B cell (primary cell): ENCODE measurements at regions not wholly inside any gene's neighbourhood (a gene's known extent, or its start where the extent isn't known, plus 50 kb on each side); places are given as distances from the start of the nearest gene placed in this dataset.
"Not testable (repeated sequence)": the region's sequence is repeated elsewhere in the genome, so short reads cannot be mapped to it uniquely, and the experiment has no call there.

ENCODE experiments used
- ATAC-seq: fragments of 200-7000 bp; cut with Tn5 transposase; one replicate; pipeline ENCODE4 v1.10.0; 2021; ENCODE audit warnings: low read depth, mild to moderate bottlenecking, moderate number of reproducible peaks, moderate library complexity
- CTCF ChIA-PET: fragments of 350-600 bp; sonication (Branson Sonifier 250); formaldehyde crosslinking; loops from one replicate; lab custom pipeline; 2021; ENCODE audit warnings: antibody characterized with exemption, inconsistent platforms; lab: Charles Lee
- POLR2A ChIA-PET: fragments of 350-600 bp; sonication (Branson Sonifier 250); formaldehyde crosslinking; loops from one replicate; lab custom pipeline; 2021; ENCODE audit warnings: antibody characterized with exemption; lab: Charles Lee
- DNase-seq: peaks from one replicate; pipeline ENCODE4 v3.0.0; 2013
- H2AFZ ChIP-seq: 2 replicates; pipeline ENCODE4 v1.6.1; 2012; ENCODE audit warnings: mild to moderate bottlenecking, low read depth, low read length; ENCODE audit not compliant: insufficient read depth, poor library complexity, severe bottlenecking
- H3K27ac ChIP-seq, 2 donors: 1 replicate in 1 of 2; 2 replicates in 1 of 2; pipeline ENCODE4 v1.5.1; 2012 to 2013; ENCODE audit warnings: low read length in 2 of 2, mild to moderate bottlenecking in 2 of 2, moderate library complexity in 1 of 2
- H3K27me3 ChIP-seq, 4 experiments: fragments of 200-600 bp in 1 of 4; sonication (generic) in 1 of 4; replicated peaks in 1 of 4; 1 replicate in 2 of 4; 2 replicates in 2 of 4; pipeline versions ENCODE4 v1.6.1 to v1.7.0; 2013 to 2016; ENCODE audit warnings: low read length in 3 of 4, mild to moderate bottlenecking in 2 of 4, mixed read lengths in 1 of 4, moderate library complexity in 1 of 4; ENCODE audit not compliant: insufficient read depth in 4 of 4, control insufficient read depth in 3 of 4; ENCODE audit errors: control extremely low read depth in 1 of 4
- H3K36me3 ChIP-seq, 2 experiments: replicated peaks in 1 of 2; 1 replicate in 1 of 2; 2 replicates in 1 of 2; pipeline versions ENCODE4 v1.6.1 to v1.7.1; 2013; ENCODE audit warnings: low read length in 1 of 2; ENCODE audit not compliant: insufficient read depth in 2 of 2, control insufficient read depth in 1 of 2; ENCODE audit errors: control extremely low read depth in 1 of 2, extremely low read depth in 1 of 2
- H3K4me1 ChIP-seq, 2 donors: fragments of 200-600 bp in 1 of 2; sonication (generic) in 1 of 2; 1 replicate in 1 of 2; 2 replicates in 1 of 2; pipeline versions ENCODE4 v1.5.1 to v1.6.1; 2013 to 2017; ENCODE audit warnings: low read length in 2 of 2; ENCODE audit not compliant: control insufficient read depth in 2 of 2, insufficient read depth in 2 of 2
- H3K4me2 ChIP-seq: replicated peaks from 2 replicates; pipeline ENCODE3; 2012; ENCODE audit warnings: mild to moderate bottlenecking, low read depth, low read length; ENCODE audit not compliant: poor library complexity, severe bottlenecking
- H3K4me3 ChIP-seq, 5 experiments: fragments of 200-600 bp in 1 of 5; sonication (generic) in 1 of 5; 1 replicate in 3 of 5; 2 replicates in 2 of 5; pipeline versions ENCODE4 v1.5.1 to v1.7.0; 2011 to 2016; ENCODE audit warnings: low read length in 4 of 5, mild to moderate bottlenecking in 4 of 5, low read depth in 2 of 5, control low read depth in 1 of 5, moderate library complexity in 1 of 5; ENCODE audit not compliant: insufficient read depth in 1 of 5; ENCODE audit errors: control extremely low read depth in 1 of 5, extremely low read depth in 1 of 5
- H3K79me2 ChIP-seq: fragments of 200-600 bp; sonication (generic); one replicate; pipeline ENCODE4 v1.6.0; 2016; ENCODE audit warnings: low read length; ENCODE audit not compliant: control insufficient read depth, insufficient read depth
- H3K9ac ChIP-seq: fragments of 200-600 bp; sonication (generic); 2 replicates; pipeline ENCODE4 v1.6.1; 2017; ENCODE audit warnings: mild to moderate bottlenecking, low read length, moderate library complexity
- H3K9me3 ChIP-seq, 3 donors: one replicate each; pipeline versions ENCODE4 v1.6.1 to v1.7.1; 2013; ENCODE audit warnings: low read length in 2 of 3; ENCODE audit not compliant: control insufficient read depth in 2 of 3, insufficient read depth in 1 of 3; ENCODE audit errors: control extremely low read depth in 1 of 3
- H4K20me1 ChIP-seq: 2 replicates; pipeline ENCODE4 v1.6.0; 2012; ENCODE audit warnings: mild to moderate bottlenecking, low read length; ENCODE audit not compliant: insufficient read depth, control insufficient read depth, poor library complexity, severe bottlenecking
- H3K27ac Mint-ChIP-seq: one replicate; pipeline ENCODE4 v1.8.0; 2021; ENCODE audit warnings: mixed read lengths
- H3K27me3 Mint-ChIP-seq: one replicate; pipeline ENCODE4 v1.8.0; 2021; ENCODE audit warnings: mixed read lengths
- H3K4me1 Mint-ChIP-seq: one replicate; pipeline ENCODE4 v1.8.0; 2021; ENCODE audit warnings: mixed read lengths
- H3K4me3 Mint-ChIP-seq: one replicate; pipeline ENCODE4 v1.8.0; 2021; ENCODE audit warnings: mixed read lengths
- H3K9me3 Mint-ChIP-seq: one replicate; pipeline ENCODE4 v1.8.0; 2022; ENCODE audit warnings: mixed read lengths; ENCODE audit not compliant: insufficient read depth
- CTCF ChIP-seq: fragments of 200-600 bp; IDR thresholded peaks from one replicate; pipeline ENCODE4 v1.8.0; 2022; ENCODE audit warnings: antibody characterized with exemption, mild to moderate bottlenecking
- EZH2 ChIP-seq: IDR thresholded peaks from 2 replicates; pipeline ENCODE4 v1.6.1; 2012; ENCODE audit warnings: borderline replicate concordance, low read depth, mild to moderate bottlenecking, moderate library complexity, low read length; ENCODE audit not compliant: insufficient read depth, poor library complexity, severe bottlenecking
- WGBS: methylation state at CpG from one replicate; pipeline ENCODE4 v1.1.5; 2013; ENCODE audit warnings: missing lambda C conversion rate; ENCODE audit not compliant: insufficient coverage; 5-methylcytosine and 5-hydroxymethylcytosine counted together
- intact Hi-C: fragments of 100-400 bp; cut with micrococcal nuclease; formaldehyde crosslinking; loops from one replicate; pipeline ENCODE4 v1.10.0; 2022

GRCh38 chr10:29379208-29379607 is 90.3 kb downstream of the LYZL1 start:
- Histone ChIP-seq H3K9ac (no peak overlapping the region), H3K9me3 (no peaks in the 10 kb centered on the region), H3K27me3 (no peaks in the 10 kb centered on the region), H3K4me2 (no peak overlapping the region), H3K4me1 (no peaks in the 10 kb centered on the region), H4K20me1 (no peaks in the 10 kb centered on the region), H3K4me3 (no peak overlapping the region), H3K79me2 (no peaks in the 10 kb centered on the region), H3K27ac (no peak overlapping the region), H2AFZ (no peak overlapping the region), H3K36me3 (no peaks in the 10 kb centered on the region)
- DNase-seq: no peak
- no peak overlapping the region for H3K27ac Mint-ChIP-seq
- no peaks in the 10 kb centered on the region for H3K4me1 Mint-ChIP-seq
- ChIA-PET CTCF (no interaction called here), POLR2A (no interaction called here)
- TF ChIP-seq EZH2 (no peak), CTCF (no peak)
- no peaks in the 10 kb centered on the region for H3K27me3 Mint-ChIP-seq
- ATAC-seq: no peak
- H3K4me3 Mint-ChIP-seq: no peak overlapping the region
- no peaks in the 10 kb centered on the region for H3K9me3 Mint-ChIP-seq
- WGBS: no CpG with 5 or more reads among the region's 4 CpGs
- intact Hi-C loops: no loop called here

DNA sequence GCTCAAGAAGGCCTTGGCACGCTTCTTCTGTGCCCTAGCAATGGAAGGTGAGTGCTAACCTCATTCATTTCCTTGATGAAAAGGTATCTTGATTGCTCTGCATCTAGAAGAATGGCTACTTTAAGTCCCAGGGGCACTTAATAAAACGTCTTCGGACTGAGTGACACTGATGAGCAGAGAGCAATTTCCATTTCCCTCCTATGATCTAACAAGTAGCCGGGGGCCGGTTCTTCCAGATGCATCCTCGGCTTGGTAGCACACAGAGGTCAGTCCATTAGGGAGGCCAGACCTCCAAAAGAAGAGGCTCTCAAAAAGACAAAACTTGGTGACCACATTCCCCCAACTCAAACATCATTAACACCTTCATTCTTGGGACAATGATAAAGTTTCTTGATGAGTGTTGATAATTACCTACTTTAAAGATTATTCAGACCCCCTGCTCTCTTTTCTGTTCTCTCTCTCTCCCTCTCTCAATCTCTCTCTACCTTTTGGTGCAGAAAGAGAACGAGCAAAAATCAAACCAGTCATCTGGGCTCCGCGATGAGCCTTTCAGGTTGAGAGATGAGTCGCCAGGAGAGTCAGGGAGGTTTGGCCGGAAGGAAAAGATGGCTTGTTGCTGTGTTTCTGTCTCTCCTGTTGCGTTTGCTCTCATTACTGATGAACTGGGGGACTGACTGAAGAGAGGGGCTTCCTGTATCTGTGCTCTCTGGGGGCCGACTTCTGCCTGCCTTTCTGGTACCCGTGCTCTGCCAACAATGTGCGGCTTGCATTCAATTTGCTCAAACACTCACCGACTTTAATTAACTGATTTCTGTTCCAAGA is 91.1 kb downstream of the LYZL1 start:
- CTCF ChIA-PET, H3K36me3 ChIP-seq, H3K4me1 Mint-ChIP-seq, H3K4me3 Mint-ChIP-seq, H3K9ac ChIP-seq, ATAC-seq, H3K4me3 ChIP-seq, H3K27me3 ChIP-seq, H3K4me1 ChIP-seq, H2AFZ ChIP-seq, DNase-seq, H3K9me3 Mint-ChIP-seq, intact Hi-C loops, H4K20me1 ChIP-seq, POLR2A ChIA-PET, H3K27ac Mint-ChIP-seq, H3K4me2 ChIP-seq, H3K27me3 Mint-ChIP-seq, H3K9me3 ChIP-seq, H3K27ac ChIP-seq, H3K79me2 ChIP-seq: not testable (repeated sequence)
- 59% methylated on average over 6 of the region's 16 CpGs for WGBS

- H4K20me1 ChIP-seq, H3K36me3 ChIP-seq, H3K9me3 Mint-ChIP-seq, H3K27ac ChIP-seq, H3K4me1 ChIP-seq, H3K9me3 ChIP-seq, H3K4me3 Mint-ChIP-seq, H3K27me3 ChIP-seq, H2AFZ ChIP-seq, H3K27ac Mint-ChIP-seq, H3K79me2 ChIP-seq, ATAC-seq, H3K4me2 ChIP-seq, POLR2A ChIA-PET, H3K4me1 Mint-ChIP-seq, intact Hi-C loops, H3K4me3 ChIP-seq, H3K9ac ChIP-seq, DNase-seq, H3K27me3 Mint-ChIP-seq: not testable (repeated sequence)
- CTCF ChIA-PET: interaction anchor here (0.6 kb wide), 1 partner anchor 115 kb away, joined by 3 read pairs; no protein-coding TSS in a partner anchor
- no CpG with 5 or more reads among the region's 16 CpGs for WGBS
These were observed 92.0 kb downstream of the LYZL1 start for GRCh38 chr10:29380599-29381511.
